ENCODE measurements at regions not wholly inside any gene's neighbourhood (a gene's known extent, or its start where the extent isn't known, plus 50 kb on each side); places are given as distances from the start of the nearest gene placed in this dataset.

- TF ChIP-seq CTCF (IDR thresholded peaks at IDR 0.05) (no peak), EP300 (IDR thresholded peaks at IDR 0.05) (no peak), POLR2A (IDR thresholded peaks at IDR 0.05) (no peak)
These were observed 66.8 kb downstream of the ZNF503 start for GRCh38 chr10:75334720-75335119.
